HG02981 (cell line): ENCODE measurements at regions not wholly inside any gene's neighbourhood (a gene's known extent, or its start where the extent isn't known, plus 50 kb on each side); places are given as distances from the start of the nearest gene placed in this dataset.
"Not testable (repeated sequence)": the region's sequence is repeated elsewhere in the genome, so short reads cannot be mapped to it uniquely, and the experiment has no call there.

ENCODE experiments used
- ATAC-seq: cut with Tn5 transposase; IDR thresholded peaks from one replicate; pipeline ENCODE4 v1.9.1; 2021; ENCODE audit warnings: mild to moderate bottlenecking, moderate library complexity; ENCODE audit not compliant: unreplicated experiment

DNA sequence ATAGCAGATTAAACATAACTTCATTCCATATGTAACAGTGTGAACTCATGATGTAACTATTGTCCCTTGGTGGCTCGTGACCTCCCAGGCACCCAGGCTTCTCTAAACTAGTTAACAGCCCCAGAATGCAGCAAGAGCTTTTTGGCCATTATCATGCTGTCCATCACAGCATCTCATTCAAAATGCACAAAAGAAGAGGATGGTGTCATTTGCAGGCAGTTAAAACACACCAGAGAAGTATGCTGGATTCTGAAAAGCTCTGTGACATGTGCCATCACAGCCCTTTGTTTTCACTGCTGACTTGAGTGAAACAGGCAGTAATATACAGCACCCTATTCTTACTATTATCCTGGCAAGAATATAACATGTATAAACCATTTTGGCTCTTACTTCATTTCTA, 117.6 kb upstream of the CHMP2B start:
- no peak for ATAC-seq

DNA sequence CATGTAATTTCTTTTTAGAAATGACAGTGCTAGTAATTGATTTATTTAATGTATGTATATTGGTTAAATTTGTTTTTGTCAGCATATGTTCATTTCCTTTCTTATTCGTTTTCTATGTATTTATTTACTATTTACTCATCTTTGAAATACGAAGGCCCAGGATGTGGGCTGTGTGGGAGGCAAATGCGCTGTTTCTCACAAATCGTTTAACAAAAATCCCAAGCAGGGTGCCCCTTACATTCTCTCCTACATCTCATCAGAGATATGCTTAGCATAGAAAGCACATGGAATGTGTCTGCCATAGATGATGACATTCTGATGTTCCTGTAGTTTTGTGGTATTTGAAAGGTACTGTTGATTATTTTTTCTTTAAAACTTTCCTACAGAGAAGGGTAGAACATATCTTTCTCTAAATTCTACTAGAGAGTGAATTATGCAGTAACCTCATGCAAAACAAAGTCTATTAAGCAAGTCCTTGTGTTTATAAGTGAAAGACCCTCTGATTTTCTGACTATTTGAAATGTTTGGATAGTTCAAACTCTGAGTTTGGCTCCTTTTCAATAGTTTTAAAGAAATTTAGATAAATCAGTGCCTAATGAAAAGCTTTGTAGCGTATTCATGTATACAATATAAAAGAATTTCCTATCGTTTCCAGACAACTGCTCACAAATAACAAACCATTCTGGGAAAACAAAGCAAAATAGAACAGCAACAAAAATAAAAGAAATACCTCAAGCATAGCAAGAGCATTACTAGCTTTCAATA, 111.1 kb upstream of the VGLL3 start:
- ATAC-seq, result no peak

DNA sequence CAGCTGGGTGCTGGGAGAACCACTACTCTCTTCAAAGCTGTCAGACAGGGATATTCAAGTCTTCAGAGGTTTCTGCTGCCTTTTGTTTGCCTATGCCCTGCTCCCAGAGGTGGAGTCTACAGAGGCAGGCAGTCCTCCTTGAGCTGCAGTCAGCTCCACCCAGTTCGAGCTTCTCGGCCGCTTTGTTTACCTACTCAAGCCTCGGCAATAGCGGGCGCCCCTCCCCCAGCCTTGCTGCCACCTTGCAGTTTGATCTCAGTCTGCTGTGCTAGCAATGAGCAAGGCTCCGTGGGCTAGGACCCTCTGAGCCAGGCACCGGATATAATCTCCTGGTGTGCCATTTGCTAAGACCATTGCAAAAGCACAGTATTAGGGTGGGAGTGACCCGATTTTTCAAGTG, 106.8 kb upstream of the VGLL3 start:
- ATAC-seq, result not testable (repeated sequence)

DNA sequence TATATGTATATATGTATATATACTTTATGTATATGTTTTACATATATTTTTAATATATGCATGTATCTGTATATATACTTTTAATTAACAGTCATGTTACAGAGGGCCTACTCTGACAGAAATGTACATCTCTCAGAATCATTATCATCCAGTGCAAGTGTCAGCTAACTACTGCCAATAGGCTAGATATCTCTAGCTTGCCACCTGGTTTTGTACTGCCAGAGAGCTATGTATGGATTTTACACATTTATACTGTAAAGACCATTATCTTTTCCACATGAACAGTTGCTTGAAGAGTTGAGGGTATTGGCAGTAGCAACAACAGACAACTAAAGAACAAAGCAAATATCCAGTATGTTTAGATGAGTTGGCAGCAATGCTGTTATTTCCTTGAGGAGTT, 99.7 kb upstream of the VGLL3 start:
- no peak for ATAC-seq

DNA sequence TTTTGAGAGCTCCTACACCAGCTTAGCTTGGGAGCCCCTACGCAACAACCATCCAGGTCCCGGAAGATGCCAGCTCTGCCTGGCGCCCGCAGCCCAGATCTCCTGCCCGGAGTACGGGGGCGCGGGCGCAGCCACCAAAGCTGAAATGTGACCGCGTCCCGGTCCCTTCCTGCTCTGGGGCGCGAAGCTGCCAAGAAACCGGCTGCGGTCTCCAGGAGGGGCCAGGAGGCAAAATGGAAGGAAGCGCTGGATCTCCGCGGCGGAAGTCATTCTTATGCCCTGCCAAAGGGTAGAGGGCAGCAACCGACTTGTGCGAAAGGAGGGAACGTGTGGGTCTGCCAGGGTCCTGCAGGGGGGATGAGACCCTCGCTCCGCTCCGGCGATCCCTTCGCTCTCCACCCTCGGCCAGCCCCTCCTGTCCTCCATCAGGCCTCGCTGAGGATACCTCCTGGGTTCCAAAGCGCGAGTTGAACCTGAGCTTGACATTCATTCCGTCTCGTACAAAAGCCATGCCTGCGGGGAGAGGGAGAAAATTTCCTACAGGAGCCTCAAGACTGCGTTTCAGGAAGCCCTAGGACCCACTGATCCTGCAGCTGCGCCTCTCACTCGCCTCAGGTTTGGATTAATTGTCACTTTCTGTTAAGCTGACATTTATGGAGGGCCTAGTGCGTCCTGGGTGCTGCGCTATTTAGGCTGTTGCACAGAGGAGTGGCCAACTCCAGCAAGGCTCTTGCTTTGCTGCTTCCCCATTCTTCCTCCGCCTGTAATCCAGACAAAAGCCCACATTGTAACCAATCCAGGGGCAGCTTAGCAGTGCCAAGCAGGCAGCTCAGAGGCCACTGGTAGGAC, 98.3 kb upstream of the VGLL3 start:
- ATAC-seq, result peak; percentile 65

DNA sequence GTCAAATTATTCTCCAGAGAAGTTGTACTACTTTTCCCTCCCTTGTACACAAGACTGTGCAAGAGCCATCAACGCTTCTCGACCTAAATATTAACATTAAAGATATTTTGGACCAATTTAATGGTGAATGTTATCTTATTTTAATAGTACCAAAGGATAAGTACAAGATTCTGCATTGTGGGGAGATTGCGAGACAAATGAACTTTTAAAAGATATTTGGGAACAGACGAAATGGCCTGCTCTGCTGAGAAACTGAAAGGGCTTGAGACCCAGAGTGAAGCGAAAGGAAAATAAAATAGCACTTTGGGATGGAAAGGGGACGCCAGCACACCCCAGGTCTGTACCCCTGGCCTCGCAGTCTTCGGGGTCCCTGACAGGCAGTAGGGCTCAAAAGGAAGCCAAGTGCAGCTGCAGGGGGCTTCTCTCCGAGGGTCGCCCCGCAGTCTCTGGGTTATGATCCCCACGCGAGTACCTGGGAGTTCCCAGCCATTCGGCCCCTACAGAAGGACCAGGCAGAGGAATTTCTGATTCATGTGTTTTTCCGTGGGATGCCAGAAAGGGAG, 97.6 kb upstream of the VGLL3 start:
- no peak for ATAC-seq

DNA sequence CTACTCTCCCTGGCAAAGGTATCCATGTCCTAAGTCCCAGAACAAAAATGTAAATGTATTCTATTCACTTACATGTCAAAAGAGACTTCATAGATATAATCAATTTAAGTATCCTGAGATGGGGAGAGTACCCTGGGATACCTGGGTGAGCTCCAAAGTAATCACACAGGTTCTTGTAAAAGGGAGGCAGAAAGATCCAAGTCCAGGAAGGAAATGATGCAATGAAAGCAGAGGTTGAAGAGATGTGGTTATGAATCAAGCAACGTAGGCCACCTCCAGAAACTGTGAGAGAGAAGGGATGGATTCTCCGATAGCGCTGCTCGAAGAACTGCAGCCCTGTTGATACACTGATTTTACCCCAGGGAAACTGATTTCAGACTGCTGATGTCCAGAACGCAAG, 93.9 kb upstream of the VGLL3 start:
- ATAC-seq, result no peak

DNA sequence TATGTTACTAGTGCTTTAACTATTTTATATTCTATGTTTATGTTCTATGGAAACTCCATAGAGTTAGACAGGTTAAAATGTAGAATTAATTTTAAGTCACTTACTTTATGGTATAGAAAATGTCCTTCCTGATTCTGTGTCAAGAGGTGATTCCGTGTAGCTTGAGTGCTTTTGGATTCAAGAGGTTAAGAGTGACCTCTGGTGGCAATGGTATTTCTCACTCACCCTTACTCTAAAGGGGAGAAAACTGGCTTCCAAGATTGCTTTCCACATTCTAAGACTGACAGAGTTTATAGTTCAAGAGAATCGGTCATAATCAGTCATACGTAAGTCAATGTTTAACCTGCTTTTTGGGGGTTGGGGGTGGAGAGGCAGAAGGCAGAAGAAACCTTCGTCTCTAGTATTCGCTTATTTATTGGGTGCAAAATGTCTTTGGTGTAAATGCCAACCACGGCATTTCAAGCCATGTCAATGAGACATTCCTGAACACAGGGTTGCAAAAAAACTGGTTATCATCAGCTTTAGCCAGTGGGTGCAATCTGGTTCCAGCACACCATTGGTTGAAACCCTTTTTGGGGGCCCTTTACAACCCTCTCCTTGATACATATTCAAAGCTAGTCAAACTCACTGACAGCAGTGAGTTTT, 92.0 kb upstream of the VGLL3 start:
- ATAC-seq, result peak; percentile 69

DNA sequence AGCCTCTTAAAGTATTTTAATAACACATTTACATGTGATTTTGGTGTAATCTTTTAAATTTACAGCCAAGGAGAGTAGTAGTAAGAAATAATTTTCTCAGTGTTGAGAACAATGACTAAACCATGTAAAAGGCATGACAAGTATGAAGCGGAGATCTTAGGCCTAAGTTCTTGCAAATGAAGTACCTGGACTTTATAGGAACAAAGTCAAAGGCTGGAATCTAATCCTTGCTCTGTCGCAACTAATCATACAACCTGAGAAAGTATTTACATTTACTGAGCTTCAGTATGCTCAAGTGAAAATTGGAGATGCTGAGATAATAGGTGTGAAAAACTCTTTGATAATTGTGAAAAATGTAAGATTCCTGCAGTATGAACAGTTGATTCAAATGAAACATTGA, 86.4 kb upstream of the VGLL3 start:
- no peak for ATAC-seq

DNA sequence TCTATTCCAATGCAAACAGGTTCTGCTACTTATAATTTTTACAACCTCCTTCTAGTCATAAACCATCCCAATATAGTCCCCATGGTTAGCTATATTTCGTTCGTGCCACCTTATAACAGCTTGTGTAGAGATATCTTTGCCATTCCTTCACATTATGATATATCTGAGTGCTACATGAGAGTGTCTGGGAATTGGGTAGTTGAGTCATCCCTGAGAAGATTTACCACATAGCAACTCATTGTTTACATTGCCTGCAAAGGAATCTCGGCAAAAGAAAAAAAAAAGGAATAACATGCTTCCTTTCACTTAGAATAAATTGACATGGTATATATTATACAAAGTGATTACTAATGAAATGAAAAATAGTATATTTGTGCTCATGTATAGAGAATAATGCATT, 86.0 kb upstream of the VGLL3 start:
- no peak for ATAC-seq

DNA sequence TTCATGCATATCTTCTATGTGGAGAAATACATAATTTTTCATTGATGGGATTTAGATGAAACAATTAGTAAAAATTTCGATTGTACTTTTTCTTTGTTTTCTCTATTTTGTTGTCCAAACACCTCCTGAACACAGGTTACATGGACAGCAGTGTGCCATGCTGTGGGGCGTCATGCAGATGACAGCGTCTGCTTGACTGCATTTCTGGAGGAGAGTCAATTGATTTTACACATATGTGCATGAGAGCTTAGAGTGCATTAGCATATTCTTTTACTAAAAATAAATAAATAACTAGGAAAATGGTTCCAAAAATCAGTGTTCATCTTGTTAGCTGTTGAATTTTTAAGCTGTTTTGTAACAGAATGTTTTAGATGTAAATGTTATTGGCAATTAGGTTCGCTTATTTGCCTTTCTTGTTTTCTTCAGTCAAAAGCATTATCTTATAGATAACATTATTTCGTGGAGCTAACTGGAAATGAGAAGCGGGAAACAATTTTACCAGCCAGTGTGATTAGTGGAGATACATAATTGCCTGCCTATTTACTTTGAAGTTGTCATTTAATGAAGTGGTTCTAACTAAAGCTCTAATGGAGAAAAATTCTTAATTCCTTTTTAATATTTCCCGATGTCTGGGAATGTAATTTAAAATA, 82.7 kb upstream of the VGLL3 start:
- ATAC-seq, result no peak

DNA sequence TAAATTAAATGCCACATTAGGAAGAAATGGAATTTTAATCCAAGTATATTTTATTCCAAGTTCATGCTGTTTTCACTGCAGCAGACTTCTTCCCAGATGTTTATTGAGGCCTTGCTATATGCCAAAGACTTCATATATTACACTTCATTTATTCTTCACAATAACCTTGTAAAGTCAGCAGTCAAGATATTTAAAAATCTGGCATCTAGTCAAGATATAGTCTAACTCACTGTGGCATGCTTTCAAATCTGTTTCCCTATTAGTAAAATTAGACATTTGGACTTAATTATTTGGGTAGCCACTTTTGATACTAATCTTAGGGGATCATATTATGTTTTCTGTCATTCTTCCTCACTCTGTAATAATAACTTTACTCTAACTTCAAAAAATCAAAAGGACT, 81.5 kb upstream of the VGLL3 start:
- ATAC-seq, result no peak

DNA sequence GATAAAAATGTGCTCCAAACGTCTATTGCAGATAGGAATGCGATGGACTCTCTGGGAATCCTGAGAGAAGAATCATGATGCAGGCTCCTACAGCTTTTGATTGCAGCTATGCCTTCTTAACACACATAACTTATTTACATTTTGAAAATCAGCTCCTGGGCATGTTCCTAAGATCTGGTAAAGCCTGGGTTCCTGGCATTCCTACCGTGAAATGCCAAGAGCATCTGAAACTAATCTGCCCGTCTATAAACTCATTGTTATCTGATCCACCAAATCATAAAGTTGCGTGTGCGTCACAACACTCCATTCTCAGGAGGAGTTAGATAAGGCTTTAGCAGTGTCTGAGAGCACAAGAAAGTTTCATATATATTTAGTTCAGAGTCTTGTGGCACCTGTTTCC, 79.0 kb upstream of the VGLL3 start:
- ATAC-seq, result no peak

DNA sequence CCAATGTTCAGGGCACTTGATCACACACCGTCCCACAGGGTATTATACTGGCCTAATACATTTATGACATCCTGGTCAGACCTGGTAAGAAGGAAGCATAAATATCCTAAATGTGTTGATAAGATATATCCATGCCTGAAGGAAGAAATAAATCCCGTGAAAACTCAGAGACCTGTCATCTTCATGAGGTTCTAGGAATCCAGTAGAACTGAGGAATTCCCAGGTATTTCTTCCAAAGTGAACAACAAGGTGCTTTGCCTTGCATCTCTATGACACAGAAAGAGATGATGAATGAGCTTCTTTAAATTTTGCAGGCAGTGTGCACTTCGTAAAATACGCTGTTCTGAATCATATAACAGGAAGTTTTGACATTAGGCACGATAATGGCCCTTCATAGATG, 78.1 kb upstream of the VGLL3 start:
- ATAC-seq, result no peak

DNA sequence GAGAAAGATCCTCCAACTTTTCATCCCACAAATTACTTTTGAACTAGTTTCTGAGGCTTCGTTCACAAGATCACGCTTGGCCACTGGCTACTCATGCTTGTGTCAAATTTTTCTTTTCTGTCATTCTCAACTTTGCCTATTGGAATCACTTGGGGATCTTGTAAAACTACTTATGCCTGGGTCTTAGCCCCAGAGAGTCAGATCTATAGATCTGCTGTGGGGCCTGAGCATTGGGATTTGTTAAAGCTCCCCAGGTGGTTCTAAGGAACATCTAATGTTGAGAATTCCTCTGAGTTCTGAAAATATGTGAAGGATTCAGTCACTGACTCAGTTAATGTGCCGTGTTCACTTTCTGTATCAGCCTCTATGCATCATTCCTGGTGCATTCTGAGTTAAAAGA, 71.7 kb upstream of the VGLL3 start:
- no peak for ATAC-seq

DNA sequence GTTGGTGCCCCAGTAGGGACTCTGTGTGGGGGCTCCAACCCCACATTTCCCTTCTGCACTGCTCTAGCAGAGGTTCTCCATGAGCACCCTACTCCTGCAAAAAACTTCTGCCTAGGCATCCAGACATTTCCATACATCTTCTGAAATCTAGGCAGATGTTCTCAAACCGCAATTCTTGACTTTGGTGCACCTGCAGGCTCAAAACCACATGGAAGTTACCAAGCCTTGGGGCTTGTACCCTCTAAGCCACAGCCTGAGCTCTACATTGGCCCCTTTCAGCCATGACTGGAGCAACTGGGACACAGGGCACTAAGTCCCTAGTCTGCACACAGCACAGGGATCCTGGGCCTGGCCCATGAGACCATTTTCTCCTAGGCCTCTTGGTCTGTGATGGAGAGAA, 66.5 kb upstream of the VGLL3 start:
- ATAC-seq, result no peak

DNA sequence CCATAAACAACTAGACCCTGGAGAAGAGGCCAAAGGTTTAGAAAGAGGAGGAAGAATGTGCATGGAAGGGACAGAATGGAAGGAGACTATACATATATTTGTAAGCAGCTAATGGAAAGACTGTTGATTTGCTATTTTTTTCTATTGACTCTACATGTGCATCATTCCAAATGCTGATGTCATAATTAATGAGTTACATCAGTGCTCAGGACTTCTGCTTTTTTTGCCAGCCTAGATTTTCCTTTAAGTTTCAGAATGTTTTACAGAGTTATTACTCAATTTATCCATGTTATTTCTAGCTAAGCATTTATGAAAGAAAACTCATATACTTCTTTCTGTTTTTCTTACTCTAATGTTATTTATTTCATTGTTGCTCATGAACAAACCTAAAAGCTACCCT, 62.6 kb upstream of the VGLL3 start:
- ATAC-seq, result no peak

DNA sequence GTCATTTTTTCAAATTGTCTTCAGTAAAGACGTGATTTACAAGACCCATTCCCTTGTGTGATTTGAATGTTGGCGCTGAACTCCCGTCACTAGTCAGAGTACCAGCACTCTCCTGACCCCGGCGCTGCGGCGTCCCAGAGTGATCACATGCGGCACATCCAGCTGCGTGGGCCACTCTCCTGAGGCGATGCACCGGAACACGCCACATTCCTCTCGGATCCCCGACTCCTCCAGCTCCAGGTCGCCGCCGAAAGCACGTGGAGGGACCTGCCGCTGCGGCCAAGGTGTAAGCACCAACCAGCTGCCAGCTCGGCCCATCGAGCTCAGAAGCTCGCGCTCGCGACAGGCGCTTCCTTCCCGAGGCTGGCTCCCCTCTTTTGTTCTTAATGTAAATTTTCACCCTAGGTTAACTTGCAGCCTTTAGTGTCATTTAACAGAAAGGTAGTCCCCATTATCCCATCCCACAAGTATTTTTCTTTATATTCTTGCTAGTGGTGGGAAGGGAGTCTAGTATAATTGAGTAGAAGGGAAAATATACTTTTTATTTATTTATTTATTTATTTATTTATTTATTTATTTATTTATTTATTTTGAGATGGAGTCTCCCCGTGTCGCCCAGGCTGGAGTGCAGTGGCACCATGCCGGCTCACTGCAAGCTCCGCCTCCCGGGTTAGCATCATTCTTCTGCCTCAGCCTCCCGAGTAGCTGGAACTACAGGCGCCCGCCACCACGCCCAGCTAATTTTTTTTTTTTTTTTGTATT, 61.7 kb upstream of the VGLL3 start:
- no peak for ATAC-seq

DNA sequence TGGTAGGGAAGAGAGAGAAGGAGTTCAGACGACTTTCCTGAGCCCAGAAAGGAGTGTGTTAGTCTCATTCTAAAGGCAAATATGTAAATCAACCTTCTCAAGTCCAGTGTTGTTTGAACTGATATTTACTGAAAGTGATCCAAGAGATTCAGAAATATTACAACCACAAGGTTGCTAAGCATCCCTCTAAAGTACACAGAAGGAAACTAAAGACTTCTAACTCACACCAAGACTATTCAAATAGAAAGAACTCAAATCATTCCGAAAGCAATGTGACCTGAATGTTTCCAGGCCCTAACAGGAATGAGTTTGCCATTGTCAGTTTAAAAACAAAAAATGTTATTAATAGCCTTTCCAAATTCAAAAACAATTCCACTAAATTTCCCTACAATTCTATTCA, 56.9 kb upstream of the VGLL3 start:
- ATAC-seq, result peak; percentile 51

DNA sequence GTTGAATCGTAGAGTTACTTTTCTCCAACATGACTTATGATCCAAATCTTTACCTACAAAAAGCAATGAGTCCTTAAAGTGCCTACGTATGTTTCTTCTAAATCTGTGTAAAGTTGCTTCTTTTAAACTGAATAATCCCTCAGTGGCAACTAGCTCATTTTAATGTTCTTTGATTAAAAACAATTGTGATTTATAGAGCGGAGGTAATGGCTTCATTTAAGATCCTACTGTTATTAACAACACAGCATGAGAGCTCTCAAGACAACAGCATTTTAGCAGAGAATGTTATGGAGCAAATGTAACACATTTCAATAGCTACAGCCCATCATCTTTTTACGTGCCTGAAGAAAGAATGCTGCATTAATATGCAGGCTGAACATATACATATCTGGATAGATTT, 55.3 kb upstream of the VGLL3 start:
- ATAC-seq, result no peak
